HK-2 (cell line): ENCODE measurements at regions not wholly inside any gene's neighbourhood (a gene's known extent, or its start where the extent isn't known, plus 50 kb on each side); places are given as distances from the start of the nearest gene placed in this dataset.
"Not testable (repeated sequence)": the region's sequence is repeated elsewhere in the genome, so short reads cannot be mapped to it uniquely, and the experiment has no call there.

Source experiments
- DNase-seq: peaks from one replicate; pipeline ENCODE4 v3.0.0-alpha.2; 2018; ENCODE audit not compliant: unreplicated experiment

DNA sequence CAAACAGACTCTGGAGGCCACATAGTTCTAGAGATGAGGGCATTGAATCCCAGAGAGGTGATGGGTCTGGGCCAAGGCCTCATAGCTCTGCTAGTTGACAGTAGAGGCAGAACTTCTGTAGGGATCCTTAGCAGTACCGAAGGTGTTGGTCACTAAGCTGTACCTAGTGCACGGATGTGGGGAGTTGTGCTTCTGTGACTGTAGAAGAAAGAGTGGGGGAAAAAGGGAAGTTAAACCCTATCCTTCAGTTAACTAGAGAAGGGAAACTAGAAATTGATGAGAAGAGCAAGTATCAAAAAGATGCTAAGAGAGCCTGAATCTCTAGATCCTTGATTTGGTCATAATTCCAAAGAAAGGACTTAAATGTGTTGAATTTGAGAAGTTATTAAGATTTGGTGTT, 186.7 kb downstream of the NFKBIZ start:
- no peak for DNase-seq

DNA sequence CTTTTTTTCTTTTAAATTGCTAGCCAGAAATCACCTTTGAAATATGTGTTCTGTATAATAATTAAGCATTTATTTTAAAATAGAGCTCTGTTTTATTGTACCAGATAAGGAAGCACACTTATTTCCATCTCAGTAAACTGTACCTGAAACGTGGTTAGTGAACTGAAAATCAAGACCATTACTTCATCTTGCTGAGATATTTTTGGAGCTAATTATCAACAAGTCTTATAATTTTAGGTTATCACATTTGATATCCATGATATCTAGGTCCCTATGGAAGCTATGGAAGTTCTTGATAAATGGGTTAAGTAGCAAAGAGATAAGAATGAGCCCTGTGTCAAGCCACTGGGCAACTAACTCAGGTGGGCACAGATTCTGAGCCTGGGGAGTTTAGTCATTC, 187.2 kb downstream of the NFKBIZ start:
- no peak for DNase-seq

DNA sequence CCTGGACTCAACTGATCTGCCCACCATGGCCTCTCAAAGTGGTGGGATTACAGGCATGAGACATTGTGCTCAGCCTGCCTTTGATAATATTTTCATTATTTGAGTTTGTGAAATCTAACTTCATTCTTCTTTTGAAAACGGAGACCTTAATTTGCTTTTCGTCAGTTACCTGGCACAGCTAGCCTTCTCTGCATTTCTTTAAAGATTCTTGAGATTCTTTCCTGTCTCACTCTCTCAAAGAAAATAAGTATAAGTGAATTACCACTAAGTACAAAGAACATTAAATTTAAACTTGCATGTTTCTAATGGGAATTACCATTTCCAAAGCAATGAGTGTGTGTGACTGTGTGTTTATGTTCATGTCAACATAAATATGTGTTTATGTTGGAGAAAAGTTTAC, 187.9 kb downstream of the NFKBIZ start:
- no peak for DNase-seq

DNA sequence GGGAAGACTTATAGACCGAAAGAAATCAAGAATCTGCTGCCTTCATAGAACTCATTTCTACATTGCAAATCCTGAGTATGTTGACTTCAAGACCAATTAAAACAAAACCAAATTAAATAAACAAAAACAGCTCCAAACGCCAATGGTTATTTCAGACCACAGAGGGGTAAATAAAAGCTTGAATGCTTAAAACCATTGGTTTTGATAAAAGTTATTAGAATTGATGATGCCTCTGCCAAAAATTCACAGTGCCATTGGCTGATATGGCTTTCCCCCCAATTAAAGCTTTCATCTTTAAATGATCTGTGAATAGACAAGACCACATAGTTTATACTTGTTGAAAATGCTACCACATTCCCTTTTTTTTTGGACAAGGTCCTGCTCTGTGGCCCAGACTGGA, 188.5 kb downstream of the NFKBIZ start:
- DNase-seq: no peak

DNA sequence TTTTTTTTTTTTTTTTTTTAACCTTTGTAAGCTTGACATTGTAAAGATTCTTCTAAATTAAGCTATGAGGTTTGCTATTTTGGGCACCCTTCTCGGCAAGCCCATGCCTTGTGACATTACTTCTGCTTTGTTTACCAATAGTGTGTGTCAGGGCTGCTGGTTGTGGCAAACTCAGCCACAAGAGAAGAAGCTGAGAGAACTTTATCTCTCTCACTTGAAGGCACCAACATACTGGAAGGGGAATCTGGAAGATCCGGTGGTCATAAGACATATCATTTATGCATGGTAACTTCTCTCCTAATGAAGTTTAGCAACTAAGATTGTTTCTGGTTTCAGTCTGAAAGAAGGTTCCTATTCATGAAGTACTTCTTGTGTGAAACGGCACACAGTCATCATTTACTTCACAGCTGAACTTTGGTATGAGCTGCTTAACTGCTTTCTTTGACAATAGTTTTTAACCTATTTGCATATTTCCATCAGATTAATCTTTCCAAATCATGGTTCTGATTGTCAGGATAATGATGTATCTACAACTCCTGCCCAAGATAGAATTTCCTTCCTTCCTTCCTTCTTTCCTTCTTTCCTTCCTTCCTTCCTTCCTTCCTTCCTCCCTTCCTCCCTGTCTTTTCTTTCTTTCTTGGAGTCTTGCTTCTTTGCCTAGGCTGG, 189.3 kb downstream of the NFKBIZ start:
- DNase-seq: no peak

DNA sequence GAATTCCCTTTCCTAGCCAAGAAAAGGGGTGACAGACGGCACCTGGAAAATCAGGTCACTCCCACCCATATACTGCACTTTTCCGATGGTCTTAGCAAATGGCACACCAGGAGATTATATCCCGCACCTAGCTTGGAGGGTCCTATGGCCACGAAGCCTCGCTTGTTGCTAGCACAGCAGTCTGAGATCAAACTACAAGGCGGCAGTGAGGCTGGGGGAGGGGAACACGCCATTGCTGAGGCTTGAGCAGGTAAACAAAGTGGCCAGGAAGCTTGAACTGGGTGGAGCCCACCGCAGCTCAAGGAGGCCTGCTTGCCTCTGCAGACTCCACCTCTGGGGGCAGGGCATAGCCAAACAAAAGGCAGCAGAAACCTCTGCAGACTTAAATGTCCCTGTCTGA, 190.8 kb downstream of the NFKBIZ start:
- DNase-seq: not testable (repeated sequence)

DNA sequence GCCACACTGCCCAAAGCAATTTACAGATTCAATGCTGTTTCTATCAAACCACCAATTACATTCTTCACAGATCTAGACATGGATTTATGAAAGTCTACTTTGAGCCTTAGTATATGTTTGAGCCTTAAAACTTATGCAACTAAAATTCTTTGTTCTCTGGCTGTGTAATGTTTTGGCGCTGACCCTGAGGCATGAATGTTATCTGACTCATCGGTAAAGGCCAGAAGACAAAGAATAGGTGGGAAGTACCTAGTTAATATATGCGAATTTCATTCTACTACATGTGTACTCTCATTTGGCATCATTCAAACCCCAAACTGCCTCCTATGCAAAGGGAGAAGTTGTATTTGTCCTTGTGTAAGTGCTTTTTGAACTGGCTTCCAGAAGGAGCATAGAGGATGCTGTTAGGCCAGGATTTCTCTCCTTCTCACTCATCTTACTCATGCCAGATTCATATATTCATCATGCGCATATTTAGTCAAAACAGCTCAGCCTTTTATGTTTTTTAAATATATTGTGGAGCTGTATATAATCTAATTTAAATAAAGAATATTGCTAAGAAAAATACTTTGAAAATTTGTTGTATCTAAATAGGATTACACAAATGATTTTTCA, 204.2 kb downstream of the NFKBIZ start:
- DNase-seq: peak; percentile 20

DNA sequence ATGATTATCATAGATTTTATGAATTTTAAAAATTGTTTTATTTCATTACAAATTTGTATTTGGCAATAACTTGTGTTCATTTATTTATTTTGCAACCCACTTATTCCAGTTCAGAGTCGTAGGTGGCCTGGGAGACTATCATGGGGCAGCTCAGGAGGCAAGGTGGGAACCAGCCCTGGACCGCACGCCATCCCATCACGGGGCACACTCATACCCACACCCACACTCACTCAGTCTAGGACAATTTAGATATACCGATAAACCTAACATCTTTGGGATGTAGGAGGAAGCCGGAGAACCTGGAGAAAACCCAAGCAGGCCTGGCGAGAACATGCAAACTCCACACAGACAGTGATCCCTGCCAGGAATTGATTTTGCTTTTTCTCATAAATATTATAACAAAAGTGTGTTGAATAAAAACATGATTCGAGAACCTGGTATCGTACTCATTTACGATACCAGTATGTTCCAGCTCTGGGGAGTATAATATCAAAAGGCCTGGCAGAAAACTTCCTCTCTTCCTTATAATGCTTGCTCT, 205.3 kb downstream of the NFKBIZ start:
- DNase-seq: no peak

DNA sequence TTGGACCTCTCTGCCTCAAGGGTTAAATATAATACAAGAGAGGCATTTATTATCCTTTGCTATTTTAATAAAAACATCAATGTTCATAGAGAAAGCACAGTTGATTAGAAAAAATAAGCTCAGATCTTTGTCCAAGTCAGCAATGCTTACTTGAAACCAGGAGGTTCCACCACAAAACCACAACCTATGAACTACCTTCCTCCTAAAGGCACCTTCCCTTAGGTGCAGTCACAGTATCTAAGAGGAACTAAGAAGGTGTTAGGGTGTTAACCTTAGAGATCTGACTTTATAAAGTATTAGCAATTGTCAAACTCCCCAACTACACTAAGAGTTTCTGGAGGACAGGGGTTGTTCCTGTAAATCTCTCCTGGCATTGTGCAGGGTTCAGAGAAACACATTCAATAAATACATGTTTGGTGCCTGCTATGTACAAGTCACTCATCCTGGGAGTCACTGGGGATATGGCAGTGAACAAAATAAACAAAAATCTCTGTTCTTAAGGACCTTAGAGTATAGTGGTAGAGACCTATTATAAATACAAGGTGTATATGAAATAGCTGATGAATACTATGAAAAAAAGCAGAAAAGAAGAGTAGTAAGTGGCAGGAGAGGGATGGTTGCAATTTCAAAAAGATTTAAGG, 208.6 kb downstream of the NFKBIZ start:
- no peak for DNase-seq

DNA sequence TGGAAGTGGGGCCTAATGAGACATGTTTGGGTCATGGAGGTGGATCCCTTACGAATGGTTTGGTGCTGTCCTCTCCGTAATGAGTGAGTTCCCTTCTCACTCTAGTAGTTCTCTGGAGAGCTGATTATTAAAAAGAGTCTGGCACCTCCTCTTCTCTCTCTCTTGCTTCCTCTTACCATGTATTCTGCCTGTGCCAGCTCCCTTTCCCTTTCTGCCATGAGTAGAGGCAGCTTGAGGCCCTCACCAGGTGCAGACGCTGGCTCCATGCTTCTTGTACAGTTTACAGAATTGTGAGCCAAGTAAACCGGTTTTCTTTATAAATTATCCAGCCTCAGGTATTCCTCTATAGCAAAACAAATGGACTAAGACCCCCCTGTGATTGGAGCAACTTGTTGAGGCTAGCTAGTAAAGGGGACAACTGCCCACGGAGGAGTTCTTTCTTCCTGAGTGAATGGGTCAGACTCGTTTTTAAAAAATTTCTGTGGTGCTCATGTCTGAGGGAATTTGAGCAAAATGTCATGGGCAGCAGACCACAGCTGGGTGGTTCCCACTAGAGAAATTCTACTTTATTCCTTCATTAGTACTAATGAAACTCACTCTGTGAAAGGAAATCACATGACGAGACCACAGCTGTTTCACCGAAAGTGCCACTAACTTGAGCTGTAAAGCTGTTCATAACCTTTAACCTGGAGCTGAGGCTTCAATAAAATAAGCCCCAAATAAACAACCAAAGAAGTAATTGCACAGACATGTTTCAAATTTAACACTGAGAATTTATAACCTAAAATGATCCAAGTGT, 210.0 kb downstream of the NFKBIZ start:
- no peak for DNase-seq

DNA sequence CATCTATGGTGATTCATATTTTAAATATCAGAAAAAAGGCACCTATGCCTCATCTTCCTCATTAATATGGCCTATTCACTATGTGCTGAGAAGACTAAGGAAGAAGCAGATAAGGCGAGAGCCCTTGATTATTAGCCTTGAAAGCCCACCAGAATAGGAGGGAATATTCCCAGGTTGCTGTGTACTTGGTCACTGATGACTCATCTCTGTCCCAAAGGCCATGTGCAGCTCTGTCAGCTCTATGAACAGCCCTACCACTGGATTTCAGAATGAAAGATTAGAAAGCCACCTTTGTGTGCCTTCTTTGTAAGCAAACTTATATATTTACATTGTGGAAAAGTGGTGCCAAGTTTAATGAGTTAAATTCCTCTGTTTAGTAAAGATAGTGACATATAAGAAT, 211.5 kb downstream of the NFKBIZ start:
- no peak for DNase-seq

DNA sequence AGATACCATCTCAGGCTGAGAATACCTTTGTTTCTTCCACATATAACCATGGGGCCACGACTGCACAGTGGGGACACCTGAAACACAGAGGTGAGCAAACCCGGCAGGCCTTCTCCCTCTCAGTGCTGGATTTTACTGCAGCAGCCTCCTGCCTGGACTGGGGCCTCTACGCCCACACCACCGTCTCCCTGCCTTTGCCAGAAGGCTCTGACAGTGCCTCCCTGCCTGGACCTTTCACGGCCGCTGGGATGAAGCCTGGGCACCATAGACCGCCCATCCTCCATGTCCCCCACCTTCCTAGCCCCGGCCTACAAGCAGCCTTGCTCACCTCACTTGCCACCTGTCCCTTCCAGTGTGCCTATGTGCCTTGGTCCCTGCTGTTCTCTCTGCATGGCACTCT, 214.3 kb downstream of the NFKBIZ start:
- no peak for DNase-seq

DNA sequence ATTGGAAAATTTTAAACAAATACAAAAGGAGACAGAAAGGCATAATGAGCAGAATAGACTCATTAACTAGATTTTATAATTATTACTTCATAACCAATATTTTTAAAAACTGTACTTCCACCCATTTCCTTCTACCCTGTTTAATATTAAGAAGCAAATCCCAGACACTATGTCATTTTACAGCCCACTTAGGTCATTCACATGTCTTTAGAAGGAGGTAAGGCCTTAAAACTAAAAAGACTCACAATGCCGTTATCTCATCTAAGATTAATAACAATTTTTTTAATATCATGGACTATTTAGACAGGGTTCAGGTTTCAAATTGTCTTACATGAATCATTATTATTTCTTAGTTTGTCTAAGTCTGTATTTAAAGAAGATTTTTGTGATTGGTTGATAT, 217.2 kb downstream of the NFKBIZ start:
- no peak for DNase-seq

DNA sequence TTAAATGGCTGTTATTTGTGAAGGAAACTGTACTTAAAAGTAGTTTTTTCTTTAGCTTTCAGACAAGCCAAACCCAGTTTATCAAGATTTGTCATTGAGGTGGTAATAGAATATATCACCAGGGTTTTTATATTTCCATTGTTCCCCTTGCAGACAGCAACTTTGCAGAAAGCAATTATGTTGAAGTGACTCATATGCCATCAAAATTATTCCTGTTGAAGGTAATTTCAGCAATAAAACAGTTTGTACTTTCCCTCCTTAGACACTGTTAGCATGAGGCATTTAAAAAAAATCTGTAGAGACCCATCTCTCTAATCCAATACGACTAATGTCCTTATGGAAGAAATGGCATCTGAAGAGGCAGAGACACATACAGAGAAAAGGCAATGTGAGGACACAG, 219.0 kb downstream of the NFKBIZ start:
- DNase-seq: no peak

DNA sequence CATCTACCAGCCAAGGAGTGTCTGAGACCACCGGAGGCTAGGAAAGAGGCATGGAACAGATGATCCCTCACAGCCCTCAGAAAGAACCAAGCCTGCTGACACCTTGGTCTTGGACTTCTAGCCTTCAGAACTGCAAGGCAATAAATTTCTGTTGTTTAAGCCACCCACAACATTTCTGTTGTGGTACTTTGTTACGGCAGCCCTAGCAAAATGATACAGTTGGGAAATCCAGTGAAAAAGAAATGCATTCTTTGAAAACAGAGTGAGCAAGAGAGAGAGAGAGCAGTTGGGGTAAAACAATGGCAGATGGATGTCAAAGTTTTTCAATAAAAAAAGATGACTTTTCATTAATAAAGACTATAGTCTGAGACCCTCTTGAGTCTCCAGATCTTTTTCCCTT, 219.4 kb downstream of the NFKBIZ start:
- no peak for DNase-seq

DNA sequence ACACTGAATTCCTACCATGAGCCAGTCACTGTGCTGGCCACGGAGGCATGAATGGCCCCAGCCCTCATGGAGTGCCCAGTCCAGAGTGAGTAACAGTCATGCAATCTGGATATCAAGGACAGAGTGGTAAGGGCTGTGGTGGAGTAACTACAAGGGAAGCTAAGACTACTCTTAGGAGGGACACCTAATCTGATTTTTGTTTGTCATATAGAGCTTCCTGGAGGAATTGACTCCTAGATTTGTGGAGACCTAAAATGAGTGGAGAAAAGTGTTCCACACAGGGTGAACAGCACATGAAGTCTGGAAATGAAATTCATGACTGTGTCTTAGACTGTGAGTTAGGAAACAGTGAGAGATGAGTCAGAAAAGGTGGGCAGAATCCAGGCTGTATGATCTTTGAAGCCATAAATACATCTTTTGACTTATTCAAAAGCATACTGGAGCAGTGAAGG, 219.9 kb downstream of the NFKBIZ start:
- DNase-seq: no peak

DNA sequence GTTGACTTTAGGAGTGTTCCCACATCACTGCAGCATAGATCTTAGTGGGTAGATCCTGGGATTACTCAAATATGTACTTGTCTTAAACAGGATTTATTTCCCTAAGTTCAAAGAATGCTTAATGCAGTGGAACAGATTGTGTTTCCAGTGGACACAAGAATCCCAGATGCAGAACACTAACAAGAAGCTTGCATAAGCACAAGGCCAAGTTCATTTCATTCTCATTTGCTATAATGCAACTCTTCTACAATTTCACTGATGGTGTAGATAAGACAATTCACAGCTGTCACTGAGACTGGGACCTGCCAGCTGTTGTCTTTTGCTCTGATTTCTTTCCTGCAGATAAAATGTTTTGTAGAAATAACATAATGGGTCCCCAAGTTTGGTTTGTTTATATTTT, 225.6 kb downstream of the NFKBIZ start:
- DNase-seq: no peak

DNA sequence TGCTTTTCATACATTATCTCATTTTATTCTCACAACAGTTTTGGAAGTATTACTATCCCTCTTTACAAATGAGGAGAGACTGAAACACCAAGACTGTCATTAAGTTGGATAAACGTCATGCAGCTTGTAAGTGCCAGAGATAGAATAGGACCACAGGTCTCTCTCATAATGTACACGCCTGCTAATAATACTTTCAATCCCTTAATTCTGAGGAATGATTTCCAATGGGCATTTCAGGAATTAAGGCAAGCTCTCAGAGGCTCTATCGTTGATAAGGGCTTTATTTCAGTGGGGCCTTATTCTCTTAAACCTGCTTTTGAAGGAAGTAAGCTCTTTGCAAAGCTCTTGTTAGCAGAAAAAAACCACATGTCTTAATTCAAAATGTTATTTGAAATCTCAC, 229.1 kb downstream of the NFKBIZ start:
- DNase-seq: no peak

DNA sequence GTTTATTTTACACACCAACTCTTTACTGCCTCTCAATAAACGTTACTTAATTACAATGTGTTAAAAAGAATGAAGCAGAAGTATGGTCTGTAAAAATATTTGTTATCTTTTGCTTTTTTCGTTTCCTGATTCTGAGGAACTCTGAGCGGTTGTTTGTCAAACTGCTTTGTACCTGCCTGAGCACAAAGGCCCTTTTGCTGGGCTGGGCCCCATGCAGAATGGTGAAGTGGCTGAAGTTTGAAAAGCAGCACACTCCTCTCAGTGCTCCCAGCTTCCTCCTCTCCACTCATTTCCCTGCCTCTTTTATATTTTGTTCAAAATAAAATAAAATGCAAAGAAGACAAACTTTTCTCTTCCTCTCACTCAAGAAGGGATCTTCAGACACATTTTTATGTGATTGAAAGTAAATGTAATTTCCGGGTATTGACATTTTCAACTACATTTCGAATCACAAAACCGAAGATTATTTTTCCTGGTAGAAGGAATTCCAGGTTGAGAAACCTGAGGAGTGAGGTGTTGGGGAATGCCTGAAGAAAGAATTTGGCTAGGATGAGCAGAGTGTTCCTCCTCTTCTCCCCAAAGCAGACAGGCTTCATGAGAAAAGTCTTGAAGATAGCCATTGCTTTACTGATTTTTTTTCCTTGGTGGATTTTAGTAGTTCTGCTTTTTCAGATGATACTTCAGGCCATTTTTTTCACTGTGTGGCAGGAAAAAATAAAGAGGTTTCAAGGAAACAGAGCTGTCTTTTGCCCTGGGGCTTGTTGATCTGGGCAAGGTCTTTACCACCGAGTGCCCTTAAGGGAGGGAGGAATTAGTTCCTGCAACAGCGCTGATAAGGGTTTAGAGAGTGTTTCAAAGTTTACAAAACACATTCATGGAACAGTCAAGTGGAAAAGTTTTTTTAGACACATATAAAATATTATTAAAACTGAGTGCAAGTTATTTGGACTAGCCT, 229.8 kb downstream of the NFKBIZ start:
- no peak for DNase-seq

DNA sequence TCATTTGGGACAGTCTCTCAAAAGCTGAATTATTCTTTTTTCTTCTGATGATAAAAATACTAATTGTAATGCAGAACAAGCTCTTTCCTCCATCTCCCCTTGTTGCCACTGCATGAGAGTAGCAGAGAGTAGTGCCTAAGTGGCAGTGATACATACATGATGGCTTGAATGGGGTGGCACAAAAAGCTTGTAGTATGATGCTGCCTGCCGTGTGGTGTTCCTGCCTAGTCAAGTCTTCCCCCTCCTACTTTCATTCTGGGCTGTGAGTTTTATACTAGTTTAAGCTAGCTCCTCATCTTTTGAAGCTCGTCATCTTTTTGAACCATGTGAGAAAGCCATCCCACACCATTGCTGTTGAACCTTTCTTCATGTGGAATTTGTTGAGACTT, 230.5 kb downstream of the NFKBIZ start:
- DNase-seq: no peak
